Neural cell (in vitro differentiated cells): ENCODE measurements at regions not wholly inside any gene's neighbourhood (a gene's known extent, or its start where the extent isn't known, plus 50 kb on each side); places are given as distances from the start of the nearest gene placed in this dataset.

Source experiments
- EP300 ChIP-seq: fragments of 450-650 bp; conservative IDR thresholded peaks from 2 replicates; pipeline ENCODE4 v1.6.1; 2014; ENCODE audit warnings: antibody characterized with exemption, mild to moderate bottlenecking, moderate library complexity; ENCODE audit not compliant: poor library complexity, severe bottlenecking
- EZH2 ChIP-seq: fragments of 200-600, 300-800 bp; shearing (Covaris generic), sonication (generic); IDR thresholded peaks from 2 replicates; pipeline ENCODE4 v1.6.1; 2014; ENCODE audit warnings: antibody characterized with exemption, low read length, borderline replicate concordance, mild to moderate bottlenecking; ENCODE audit not compliant: insufficient read depth, poor library complexity, severe bottlenecking
- MXI1 ChIP-seq: fragments of 450-650 bp; conservative IDR thresholded peaks from 2 replicates; pipeline ENCODE4 v1.6.1; 2014; ENCODE audit warnings: antibody characterized with exemption, mild to moderate bottlenecking; ENCODE audit not compliant: poor library complexity, severe bottlenecking
- POLR2AphosphoS5 ChIP-seq: IDR thresholded peaks from 2 replicates; pipeline ENCODE4 v1.6.1; 2012
- SMC3 ChIP-seq: fragments of 450-650 bp; conservative IDR thresholded peaks from 2 replicates; pipeline ENCODE4 v1.6.1; 2014; ENCODE audit warnings: antibody characterized with exemption, mild to moderate bottlenecking, moderate library complexity; ENCODE audit not compliant: poor library complexity
- TAF1 ChIP-seq: IDR thresholded peaks from 2 replicates; pipeline ENCODE4 v1.6.1; 2012; ENCODE audit warnings: low read depth
- TF ChIP-seq, protein P1 (sequence below): fragments of 450-650 bp; IDR thresholded peaks from 2 replicates; pipeline ENCODE4 v1.5.1; 2014; ENCODE audit warnings: antibody characterized with exemption, mild to moderate bottlenecking, moderate library complexity; ENCODE audit not compliant: poor library complexity, severe bottlenecking
- TF ChIP-seq, protein P2 (sequence below): IDR thresholded peaks from 2 replicates; pipeline ENCODE4 v1.6.1; 2012; ENCODE audit warnings: borderline replicate concordance

DNA sequence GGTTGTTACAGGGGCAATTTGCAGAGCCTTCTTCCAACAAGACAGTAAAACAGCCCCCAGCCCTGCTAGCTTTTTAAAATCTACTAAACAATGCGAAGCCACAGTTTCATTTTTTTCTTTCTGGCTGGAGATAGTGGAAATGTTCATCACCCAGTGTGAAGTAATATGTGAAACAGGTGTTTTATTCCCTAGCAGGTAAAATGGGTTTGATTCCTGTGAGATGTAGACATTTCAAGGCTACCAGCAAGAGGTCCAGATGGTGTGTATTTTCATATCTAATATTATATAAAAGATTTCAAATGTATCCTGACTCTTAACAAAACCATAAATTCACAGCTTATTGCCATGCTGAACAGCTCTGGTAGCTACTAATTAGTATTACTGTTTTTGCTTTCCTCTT, 160.3 kb downstream of the SATB1 start:
- TF ChIP-seq, protein P1, sequence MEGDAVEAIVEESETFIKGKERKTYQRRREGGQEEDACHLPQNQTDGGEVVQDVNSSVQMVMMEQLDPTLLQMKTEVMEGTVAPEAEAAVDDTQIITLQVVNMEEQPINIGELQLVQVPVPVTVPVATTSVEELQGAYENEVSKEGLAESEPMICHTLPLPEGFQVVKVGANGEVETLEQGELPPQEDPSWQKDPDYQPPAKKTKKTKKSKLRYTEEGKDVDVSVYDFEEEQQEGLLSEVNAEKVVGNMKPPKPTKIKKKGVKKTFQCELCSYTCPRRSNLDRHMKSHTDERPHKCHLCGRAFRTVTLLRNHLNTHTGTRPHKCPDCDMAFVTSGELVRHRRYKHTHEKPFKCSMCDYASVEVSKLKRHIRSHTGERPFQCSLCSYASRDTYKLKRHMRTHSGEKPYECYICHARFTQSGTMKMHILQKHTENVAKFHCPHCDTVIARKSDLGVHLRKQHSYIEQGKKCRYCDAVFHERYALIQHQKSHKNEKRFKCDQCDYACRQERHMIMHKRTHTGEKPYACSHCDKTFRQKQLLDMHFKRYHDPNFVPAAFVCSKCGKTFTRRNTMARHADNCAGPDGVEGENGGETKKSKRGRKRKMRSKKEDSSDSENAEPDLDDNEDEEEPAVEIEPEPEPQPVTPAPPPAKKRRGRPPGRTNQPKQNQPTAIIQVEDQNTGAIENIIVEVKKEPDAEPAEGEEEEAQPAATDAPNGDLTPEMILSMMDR, result no peak
- TF ChIP-seq EP300 (no peak), EZH2 (no peak), POLR2AphosphoS5 (no peak), MXI1 (no peak), TAF1 (no peak), SMC3 (no peak)
- TF ChIP-seq, protein P2, sequence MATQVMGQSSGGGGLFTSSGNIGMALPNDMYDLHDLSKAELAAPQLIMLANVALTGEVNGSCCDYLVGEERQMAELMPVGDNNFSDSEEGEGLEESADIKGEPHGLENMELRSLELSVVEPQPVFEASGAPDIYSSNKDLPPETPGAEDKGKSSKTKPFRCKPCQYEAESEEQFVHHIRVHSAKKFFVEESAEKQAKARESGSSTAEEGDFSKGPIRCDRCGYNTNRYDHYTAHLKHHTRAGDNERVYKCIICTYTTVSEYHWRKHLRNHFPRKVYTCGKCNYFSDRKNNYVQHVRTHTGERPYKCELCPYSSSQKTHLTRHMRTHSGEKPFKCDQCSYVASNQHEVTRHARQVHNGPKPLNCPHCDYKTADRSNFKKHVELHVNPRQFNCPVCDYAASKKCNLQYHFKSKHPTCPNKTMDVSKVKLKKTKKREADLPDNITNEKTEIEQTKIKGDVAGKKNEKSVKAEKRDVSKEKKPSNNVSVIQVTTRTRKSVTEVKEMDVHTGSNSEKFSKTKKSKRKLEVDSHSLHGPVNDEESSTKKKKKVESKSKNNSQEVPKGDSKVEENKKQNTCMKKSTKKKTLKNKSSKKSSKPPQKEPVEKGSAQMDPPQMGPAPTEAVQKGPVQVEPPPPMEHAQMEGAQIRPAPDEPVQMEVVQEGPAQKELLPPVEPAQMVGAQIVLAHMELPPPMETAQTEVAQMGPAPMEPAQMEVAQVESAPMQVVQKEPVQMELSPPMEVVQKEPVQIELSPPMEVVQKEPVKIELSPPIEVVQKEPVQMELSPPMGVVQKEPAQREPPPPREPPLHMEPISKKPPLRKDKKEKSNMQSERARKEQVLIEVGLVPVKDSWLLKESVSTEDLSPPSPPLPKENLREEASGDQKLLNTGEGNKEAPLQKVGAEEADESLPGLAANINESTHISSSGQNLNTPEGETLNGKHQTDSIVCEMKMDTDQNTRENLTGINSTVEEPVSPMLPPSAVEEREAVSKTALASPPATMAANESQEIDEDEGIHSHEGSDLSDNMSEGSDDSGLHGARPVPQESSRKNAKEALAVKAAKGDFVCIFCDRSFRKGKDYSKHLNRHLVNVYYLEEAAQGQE, result no peak
